ENCODE measurements at regions not wholly inside any gene's neighbourhood (a gene's known extent, or its start where the extent isn't known, plus 50 kb on each side); places are given as distances from the start of the nearest gene placed in this dataset.

- H3K4me3 ChIP-seq (ENCODE audit: low read depth, low read length) = no peak overlapping the region
- no peaks in the 10 kb centered on the region for H3K36me3 ChIP-seq (ENCODE audit: control insufficient read depth, insufficient read depth, low read length)
- DNase-seq (ENCODE audit: low read depth) = no peak
- no peaks in the 10 kb centered on the region for H3K27me3 ChIP-seq (ENCODE audit: control insufficient read depth, insufficient read depth, low read length)
- no peak for TF ChIP-seq CTCF (IDR thresholded peaks at IDR 0.05; ENCODE audit: insufficient read depth, low read length, poor library complexity, severe bottlenecking)
Measured at GRCh38 chr2:234710587-234710986, 213.7 kb upstream of the ARL4C start.

GRCh38 chr2:234710066-234710465 lies 213.2 kb upstream of the ARL4C start:
- H3K27me3 ChIP-seq (ENCODE audit: control insufficient read depth, insufficient read depth, low read length) = no peaks in the 10 kb centered on the region
- no peaks in the 10 kb centered on the region for H3K36me3 ChIP-seq (ENCODE audit: control insufficient read depth, insufficient read depth, low read length)
- no peak overlapping the region for H3K4me3 ChIP-seq (ENCODE audit: low read depth, low read length)
- no peak for DNase-seq (ENCODE audit: low read depth)
- TF ChIP-seq CTCF (IDR thresholded peaks at IDR 0.05; ENCODE audit: insufficient read depth, low read length, poor library complexity, severe bottlenecking) = no peak

DNA sequence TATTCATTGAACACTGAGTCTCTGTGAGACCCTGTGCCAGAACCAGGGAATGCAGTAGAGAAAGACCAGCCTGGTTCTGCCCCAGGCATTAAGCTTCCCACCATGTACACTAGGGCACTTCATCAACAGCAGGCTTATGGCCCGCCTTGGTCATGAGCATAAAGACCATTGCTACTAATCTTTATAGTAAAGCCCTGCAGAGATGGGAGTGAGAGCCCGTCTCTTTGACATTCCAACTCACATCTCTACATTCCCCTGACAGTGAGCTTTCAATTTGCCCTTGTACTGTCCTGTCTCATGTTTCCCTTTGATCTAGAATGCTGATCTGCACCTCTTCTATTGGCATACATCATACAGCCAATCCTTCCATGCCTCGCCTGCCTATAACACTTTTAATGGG lies 211.8 kb upstream of the ARL4C start:
- H3K36me3 ChIP-seq (ENCODE audit: control insufficient read depth, insufficient read depth, low read length) = no peaks in the 10 kb centered on the region
- no peak overlapping the region for H3K4me3 ChIP-seq (ENCODE audit: low read depth, low read length)
- DNase-seq (ENCODE audit: low read depth) = no peak
- H3K27me3 ChIP-seq (ENCODE audit: control insufficient read depth, insufficient read depth, low read length) = no peaks in the 10 kb centered on the region
- TF ChIP-seq CTCF (IDR thresholded peaks at IDR 0.05; ENCODE audit: insufficient read depth, low read length, poor library complexity, severe bottlenecking) = no peak

- DNase-seq (ENCODE audit: low read depth) = no peak
- no peak for TF ChIP-seq CTCF (IDR thresholded peaks at IDR 0.05; ENCODE audit: insufficient read depth, low read length, poor library complexity, severe bottlenecking)
- H3K36me3 ChIP-seq (ENCODE audit: control insufficient read depth, insufficient read depth, low read length) = no peaks in the 10 kb centered on the region
- H3K27me3 ChIP-seq (ENCODE audit: control insufficient read depth, insufficient read depth, low read length) = no peaks in the 10 kb centered on the region
- no peak overlapping the region for H3K4me3 ChIP-seq (ENCODE audit: low read depth, low read length)
Measured at GRCh38 chr2:234708091-234708683, 211.3 kb upstream of the ARL4C start.

DNA sequence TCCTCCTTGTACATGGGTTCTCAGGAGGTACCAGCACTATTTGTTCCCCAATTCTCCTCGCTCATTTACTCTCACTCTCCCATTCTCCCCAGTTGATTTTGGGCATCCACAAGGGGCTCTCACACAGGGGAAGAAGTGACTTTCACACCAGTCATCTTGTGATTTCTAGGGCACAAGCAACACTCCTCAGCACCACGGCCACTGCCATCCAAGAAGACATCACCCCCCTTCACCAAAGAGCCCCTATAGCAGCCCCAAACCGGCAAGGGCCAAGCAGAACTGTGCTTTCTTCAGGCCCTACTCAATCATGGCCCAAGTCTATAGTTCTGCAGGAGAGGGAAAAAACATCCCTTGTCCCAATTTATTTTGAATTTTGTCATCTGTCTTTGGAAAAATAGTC lies 209.2 kb upstream of the ARL4C start:
- no peaks in the 10 kb centered on the region for H3K36me3 ChIP-seq (ENCODE audit: control insufficient read depth, insufficient read depth, low read length)
- no peak for DNase-seq (ENCODE audit: low read depth)
- H3K4me3 ChIP-seq (ENCODE audit: low read depth, low read length) = no peak overlapping the region
- no peaks in the 10 kb centered on the region for H3K27me3 ChIP-seq (ENCODE audit: control insufficient read depth, insufficient read depth, low read length)
- no peak for TF ChIP-seq CTCF (IDR thresholded peaks at IDR 0.05; ENCODE audit: insufficient read depth, low read length, poor library complexity, severe bottlenecking)

- peak; percentile 60 for DNase-seq (ENCODE audit: low read depth)
- H3K27me3 ChIP-seq (ENCODE audit: control insufficient read depth, insufficient read depth, low read length) = no peaks in the 10 kb centered on the region
Measured at GRCh38 chr2:234705108-234705507, 208.2 kb upstream of the ARL4C start.

More at GRCh38 chr2:234705108-234705507, 208.2 kb upstream of the ARL4C start:
- H3K36me3 ChIP-seq (ENCODE audit: control insufficient read depth, insufficient read depth, low read length) = no peaks in the 10 kb centered on the region
- TF ChIP-seq CTCF (IDR thresholded peaks at IDR 0.05; ENCODE audit: insufficient read depth, low read length, poor library complexity, severe bottlenecking) = no peak
- H3K4me3 ChIP-seq (ENCODE audit: low read depth, low read length) = no peak overlapping the region
